CD4-positive, alpha-beta memory T cell (primary cell): ENCODE measurements at regions not wholly inside any gene's neighbourhood (a gene's known extent, or its start where the extent isn't known, plus 50 kb on each side); places are given as distances from the start of the nearest gene placed in this dataset.
A peak's percentile ranks its signal among the peaks of the same experiment; 100 is the strongest.

Source experiments
- CTCF ChIA-PET: fragments of 350-600 bp; sonication (Branson Sonifier 250); formaldehyde crosslinking; loops from one replicate; lab custom pipeline; 2021; ENCODE audit warnings: inconsistent platforms; ENCODE audit not compliant: partially characterized antibody; lab: Charles Lee
- POLR2A ChIA-PET: fragments of 350-600 bp; sonication (Branson Sonifier 250); formaldehyde crosslinking; loops from one replicate; lab custom pipeline; 2021; ENCODE audit not compliant: partially characterized antibody; lab: Charles Lee
- DNase-seq, 5 donors: peaks; one replicate each; pipeline versions ENCODE4 v3.0.0 to v3.0.0-alpha.2; 2020 to 2022; ENCODE audit warnings: mixed read lengths in 1 of 5
- H3K27ac ChIP-seq: one replicate; pipeline ENCODE4 v1.7.0; 2013; ENCODE audit warnings: low read depth, low read length
- H3K27me3 ChIP-seq: 2 replicates; pipeline ENCODE4 v1.7.0; 2013; ENCODE audit warnings: mild to moderate bottlenecking, low read length, moderate library complexity; ENCODE audit not compliant: insufficient read depth
- H3K36me3 ChIP-seq: 2 replicates; pipeline ENCODE4 v1.7.0; 2013; ENCODE audit warnings: mild to moderate bottlenecking, low read length, moderate library complexity; ENCODE audit not compliant: insufficient read depth
- H3K4me1 ChIP-seq: 2 replicates; pipeline ENCODE4 v1.7.0; 2013; ENCODE audit warnings: mild to moderate bottlenecking, low read length, moderate library complexity; ENCODE audit not compliant: insufficient read depth
- H3K4me3 ChIP-seq, 2 donors: one replicate each; pipeline ENCODE4 v1.7.0; 2013; ENCODE audit warnings: low read length in 2 of 2, mild to moderate bottlenecking in 1 of 2
- H3K9me3 ChIP-seq, 2 donors: one replicate each; pipeline ENCODE4 v1.7.0; 2013; ENCODE audit warnings: low read length in 2 of 2, control low read depth in 1 of 2; ENCODE audit not compliant: control insufficient read depth in 1 of 2
- H3K27ac Mint-ChIP-seq, 7 donors: one replicate each; pipeline ENCODE4 v1.8.0; 2020 to 2021; ENCODE audit warnings: mixed read lengths in 7 of 7, mild to moderate bottlenecking in 6 of 7, inconsistent platforms in 3 of 7, moderate library complexity in 3 of 7
- H3K27me3 Mint-ChIP-seq, 2 donors: one replicate each; pipeline ENCODE4 v1.8.0; 2020 to 2021; ENCODE audit warnings: mixed read lengths in 2 of 2
- H3K36me3 Mint-ChIP-seq, 2 donors: one replicate each; pipeline ENCODE4 v1.8.0; 2020 to 2021; ENCODE audit warnings: mixed read lengths in 2 of 2, inconsistent platforms in 1 of 2, mild to moderate bottlenecking in 1 of 2
- H3K4me1 Mint-ChIP-seq, 4 donors: one replicate each; pipeline ENCODE4 v1.8.0; 2020 to 2021; ENCODE audit warnings: mixed read lengths in 4 of 4, mild to moderate bottlenecking in 1 of 4
- H3K4me3 Mint-ChIP-seq, 8 donors: one replicate each; pipeline ENCODE4 v1.8.0; 2020 to 2021; ENCODE audit warnings: mixed read lengths in 8 of 8, mild to moderate bottlenecking in 7 of 8, moderate library complexity in 6 of 8, inconsistent platforms in 3 of 8
- H3K9me3 Mint-ChIP-seq, 8 donors: one replicate each; pipeline ENCODE4 v1.8.0; 2020 to 2021; ENCODE audit warnings: mixed read lengths in 8 of 8, mild to moderate bottlenecking in 5 of 8, inconsistent platforms in 3 of 8, moderate library complexity in 1 of 8
- intact Hi-C: fragments of 100-400 bp; cut with micrococcal nuclease; formaldehyde crosslinking; loops from one replicate; pipeline ENCODE4 v1.15.1; 2023

GRCh38 chr2:67725731-67726130 lies 328.6 kb downstream of the ETAA1 start:
- Mint-ChIP-seq H3K4me3 (no peak overlapping the region), H3K9me3 (peaks cover 0 to 5% (median 3%) of the 10 kb centered on the region in 8 donors), H3K27me3 (peaks cover 0 to 3% of the 10 kb centered on the region in 2 donors), H3K27ac (no peak overlapping the region), H3K36me3 (no peaks in the 10 kb centered on the region), H3K4me1 (no peaks in the 10 kb centered on the region)
- Histone ChIP-seq H3K27me3 (no peaks in the 10 kb centered on the region), H3K4me1 (no peaks in the 10 kb centered on the region), H3K27ac (no peak overlapping the region), H3K9me3 (no peaks in the 10 kb centered on the region), H3K4me3 (no peak overlapping the region), H3K36me3 (no peaks in the 10 kb centered on the region)
- CTCF ChIA-PET = no interaction called here
- no peak for DNase-seq
- intact Hi-C loops = no loop called here
- POLR2A ChIA-PET = no interaction called here

GRCh38 chr2:67726416-67726815 lies 329.3 kb downstream of the ETAA1 start:
- ChIA-PET CTCF (no interaction called here), POLR2A (no interaction called here)
- H3K4me3 Mint-ChIP-seq = no peak overlapping the region
- H3K27ac Mint-ChIP-seq = no peak overlapping the region
- intact Hi-C loops = no loop called here
- peaks cover 0 to 3% (median 0%) of the 10 kb centered on the region in 8 donors for H3K9me3 Mint-ChIP-seq
- no peaks in the 10 kb centered on the region for H3K36me3 ChIP-seq
- H3K27me3 ChIP-seq = no peaks in the 10 kb centered on the region
- no peaks in the 10 kb centered on the region for H3K36me3 Mint-ChIP-seq
- no peaks in the 10 kb centered on the region for H3K4me1 Mint-ChIP-seq
- no peak overlapping the region for H3K4me3 ChIP-seq
- no peak overlapping the region for H3K27ac ChIP-seq
- DNase-seq = no peak
- H3K4me1 ChIP-seq = no peaks in the 10 kb centered on the region
- no peaks in the 10 kb centered on the region for H3K9me3 ChIP-seq
- no peaks in the 10 kb centered on the region for H3K27me3 Mint-ChIP-seq

GRCh38 chr2:67727131-67727530 lies 330.0 kb downstream of the ETAA1 start:
- Histone ChIP-seq H3K27me3 (no peaks in the 10 kb centered on the region), H3K9me3 (no peaks in the 10 kb centered on the region), H3K27ac (no peak overlapping the region), H3K4me3 (no peak overlapping the region), H3K4me1 (no peaks in the 10 kb centered on the region), H3K36me3 (no peaks in the 10 kb centered on the region)
- H3K4me3 Mint-ChIP-seq = no peak overlapping the region
- H3K36me3 Mint-ChIP-seq = no peaks in the 10 kb centered on the region
- H3K4me1 Mint-ChIP-seq = no peaks in the 10 kb centered on the region
- no peak for DNase-seq
- CTCF ChIA-PET = no interaction called here
- POLR2A ChIA-PET = no interaction called here
- H3K27ac Mint-ChIP-seq = no peak overlapping the region
- no peaks in the 10 kb centered on the region for H3K27me3 Mint-ChIP-seq
- H3K9me3 Mint-ChIP-seq = peaks cover 0 to 3% (median 0%) of the 10 kb centered on the region in 8 donors
- intact Hi-C loops = no loop called here

GRCh38 chr2:67727623-67728022 lies 330.5 kb downstream of the ETAA1 start:
- Histone ChIP-seq H3K4me1 (no peaks in the 10 kb centered on the region), H3K27ac (no peak overlapping the region), H3K4me3 (no peak overlapping the region), H3K27me3 (no peaks in the 10 kb centered on the region), H3K9me3 (no peaks in the 10 kb centered on the region), H3K36me3 (no peaks in the 10 kb centered on the region)
- Mint-ChIP-seq H3K36me3 (no peaks in the 10 kb centered on the region), H3K4me3 (peak overlapping the region in 1 of 8 donors; percentile 12), H3K27me3 (no peaks in the 10 kb centered on the region), H3K9me3 (peaks cover 0 to 3% (median 0%) of the 10 kb centered on the region in 8 donors), H3K4me1 (no peaks in the 10 kb centered on the region), H3K27ac (no peak overlapping the region)
- intact Hi-C loops = no loop called here
- no peak for DNase-seq
- ChIA-PET CTCF (no interaction called here), POLR2A (no interaction called here)

GRCh38 chr2:67729474-67729873 lies 332.3 kb downstream of the ETAA1 start:
- H3K27me3 ChIP-seq = no peaks in the 10 kb centered on the region
- no peaks in the 10 kb centered on the region for H3K9me3 ChIP-seq
- H3K36me3 Mint-ChIP-seq = no peaks in the 10 kb centered on the region
- H3K9me3 Mint-ChIP-seq = peaks cover 0 to 2% (median 0%) of the 10 kb centered on the region in 8 donors
- ChIA-PET CTCF (no interaction called here), POLR2A (no interaction called here)
- no peaks in the 10 kb centered on the region for H3K4me1 ChIP-seq
- H3K4me1 Mint-ChIP-seq = no peaks in the 10 kb centered on the region
- intact Hi-C loops = no loop called here
- H3K4me3 Mint-ChIP-seq = no peak overlapping the region
- no peak for DNase-seq
- no peaks in the 10 kb centered on the region for H3K36me3 ChIP-seq
- H3K4me3 ChIP-seq = no peak overlapping the region
- H3K27ac ChIP-seq = no peak overlapping the region
- H3K27me3 Mint-ChIP-seq = no peaks in the 10 kb centered on the region
- no peak overlapping the region for H3K27ac Mint-ChIP-seq

GRCh38 chr2:67733517-67733916 lies 329.3 kb downstream of the C1D start:
- CTCF ChIA-PET = interaction anchor here (0.7 kb wide), 1 partner anchor 1015 kb away, joined by 3 read pairs; no protein-coding TSS in a partner anchor
- H3K27ac ChIP-seq = no peak overlapping the region
- Mint-ChIP-seq H3K4me3 (no peak overlapping the region), H3K9me3 (peaks cover 0 to 3% (median 1%) of the 10 kb centered on the region in 8 donors), H3K27me3 (no peaks in the 10 kb centered on the region), H3K36me3 (no peaks in the 10 kb centered on the region), H3K27ac (no peak overlapping the region), H3K4me1 (no peaks in the 10 kb centered on the region)
- H3K36me3 ChIP-seq = no peaks in the 10 kb centered on the region
- no peak for DNase-seq
- H3K4me1 ChIP-seq = no peaks in the 10 kb centered on the region
- no peak overlapping the region for H3K4me3 ChIP-seq
- intact Hi-C loops = no loop called here
- POLR2A ChIA-PET = no interaction called here
- H3K27me3 ChIP-seq = no peaks in the 10 kb centered on the region
- no peaks in the 10 kb centered on the region for H3K9me3 ChIP-seq

- H3K9me3 ChIP-seq = no peaks in the 10 kb centered on the region
- H3K27ac Mint-ChIP-seq = no peak overlapping the region
- intact Hi-C loops = no loop called here
- CTCF ChIA-PET = no interaction called here
- no peak overlapping the region for H3K4me3 ChIP-seq
- H3K9me3 Mint-ChIP-seq = peaks cover 0 to 10% (median 0%) of the 10 kb centered on the region in 8 donors
- no peaks in the 10 kb centered on the region for H3K27me3 ChIP-seq
- H3K4me3 Mint-ChIP-seq = no peak overlapping the region
- H3K27me3 Mint-ChIP-seq = peaks cover 2% of the 10 kb centered on the region in 2 donors
- no peaks in the 10 kb centered on the region for H3K4me1 Mint-ChIP-seq
- no peaks in the 10 kb centered on the region for H3K36me3 Mint-ChIP-seq
- DNase-seq = no peak
- H3K27ac ChIP-seq = no peak overlapping the region
- POLR2A ChIA-PET = no interaction called here
- H3K4me1 ChIP-seq = no peaks in the 10 kb centered on the region
- no peaks in the 10 kb centered on the region for H3K36me3 ChIP-seq
Measured at GRCh38 chr2:67752199-67752598, 310.6 kb downstream of the C1D start.

- CTCF ChIA-PET = no interaction called here
Measured at GRCh38 chr2:67752969-67753368, 309.8 kb downstream of the C1D start.

More at GRCh38 chr2:67752969-67753368, 309.8 kb downstream of the C1D start:
- H3K36me3 Mint-ChIP-seq = no peaks in the 10 kb centered on the region
- peaks cover 0 to 10% (median 0%) of the 10 kb centered on the region in 8 donors for H3K9me3 Mint-ChIP-seq
- intact Hi-C loops = no loop called here
- H3K4me3 Mint-ChIP-seq = no peak overlapping the region
- POLR2A ChIA-PET = no interaction called here
- H3K36me3 ChIP-seq = no peaks in the 10 kb centered on the region
- peaks cover 2% of the 10 kb centered on the region in 2 donors for H3K27me3 Mint-ChIP-seq
- H3K27ac Mint-ChIP-seq = no peak overlapping the region
- no peak overlapping the region for H3K27ac ChIP-seq
- no peak overlapping the region for H3K4me3 ChIP-seq
- no peaks in the 10 kb centered on the region for H3K4me1 Mint-ChIP-seq
- no peaks in the 10 kb centered on the region for H3K27me3 ChIP-seq
- H3K9me3 ChIP-seq = no peaks in the 10 kb centered on the region
- DNase-seq = no peak
- no peaks in the 10 kb centered on the region for H3K4me1 ChIP-seq
